ENCODE measurements at regions not wholly inside any gene's neighbourhood (a gene's known extent, or its start where the extent isn't known, plus 50 kb on each side); places are given as distances from the start of the nearest gene placed in this dataset.

DNA sequence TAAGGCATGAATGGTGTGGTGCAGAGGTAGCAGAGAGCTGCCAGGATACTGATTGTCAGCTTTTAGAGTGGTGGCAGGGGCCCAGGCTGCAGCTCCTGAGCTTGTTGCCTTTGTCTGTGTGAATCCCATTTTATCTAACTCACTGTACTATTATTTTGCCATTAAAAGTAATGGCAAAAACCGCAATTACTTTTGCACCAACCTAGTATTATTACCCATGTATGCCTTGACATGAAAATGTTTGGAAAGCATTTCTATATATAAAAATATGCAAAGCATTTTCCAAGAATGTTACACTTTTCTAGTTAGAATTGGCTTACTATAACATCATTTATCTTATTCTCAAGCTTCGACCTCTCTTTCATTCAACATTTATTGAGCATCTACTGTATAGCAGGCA is 308.1 kb upstream of the MYOCD start:
- H3K27me3 ChIP-seq = no peaks in the 10 kb centered on the region
- DNase-seq = no peak
- no peak for TF ChIP-seq EP300 (IDR thresholded peaks at IDR 0.05; ENCODE audit: low read depth)
- TF ChIP-seq POLR2AphosphoS5 (IDR thresholded peaks at IDR 0.05) = no peak
- TF ChIP-seq, protein P1, sequence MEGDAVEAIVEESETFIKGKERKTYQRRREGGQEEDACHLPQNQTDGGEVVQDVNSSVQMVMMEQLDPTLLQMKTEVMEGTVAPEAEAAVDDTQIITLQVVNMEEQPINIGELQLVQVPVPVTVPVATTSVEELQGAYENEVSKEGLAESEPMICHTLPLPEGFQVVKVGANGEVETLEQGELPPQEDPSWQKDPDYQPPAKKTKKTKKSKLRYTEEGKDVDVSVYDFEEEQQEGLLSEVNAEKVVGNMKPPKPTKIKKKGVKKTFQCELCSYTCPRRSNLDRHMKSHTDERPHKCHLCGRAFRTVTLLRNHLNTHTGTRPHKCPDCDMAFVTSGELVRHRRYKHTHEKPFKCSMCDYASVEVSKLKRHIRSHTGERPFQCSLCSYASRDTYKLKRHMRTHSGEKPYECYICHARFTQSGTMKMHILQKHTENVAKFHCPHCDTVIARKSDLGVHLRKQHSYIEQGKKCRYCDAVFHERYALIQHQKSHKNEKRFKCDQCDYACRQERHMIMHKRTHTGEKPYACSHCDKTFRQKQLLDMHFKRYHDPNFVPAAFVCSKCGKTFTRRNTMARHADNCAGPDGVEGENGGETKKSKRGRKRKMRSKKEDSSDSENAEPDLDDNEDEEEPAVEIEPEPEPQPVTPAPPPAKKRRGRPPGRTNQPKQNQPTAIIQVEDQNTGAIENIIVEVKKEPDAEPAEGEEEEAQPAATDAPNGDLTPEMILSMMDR (IDR thresholded peaks at IDR 0.05) = no peak
- no peak for TF ChIP-seq POLR2A (IDR thresholded peaks at IDR 0.05)
- WGBS, 2 donors (ENCODE audit: low coverage in 1 of 2) = 85 to 90% methylated on average over 2 of the region's 2 CpGs
- in situ Hi-C loops (cut with MboI; ENCODE audit: low pct_ligation_motif_present in 1 of 4, low pct_unique_long_range_greater_than_20kb in 1 of 4, low sequenced_read_pairs in 3 of 4) = no loop called here
- no peaks in the 10 kb centered on the region for H3K9me3 ChIP-seq
- no peak overlapping the region for H3K4me3 ChIP-seq
- no peaks in the 10 kb centered on the region for H3K36me3 ChIP-seq
- peaks cover 0 to 22% (median 8%) of the 10 kb centered on the region in 4 donors for H3K4me1 ChIP-seq
- peak overlapping the region; percentile 61 to 81 (median 68) for H3K27ac ChIP-seq
- intact Hi-C loops (cut with DNase I; ENCODE audit: low total_unique reads) = no loop called here

DNA sequence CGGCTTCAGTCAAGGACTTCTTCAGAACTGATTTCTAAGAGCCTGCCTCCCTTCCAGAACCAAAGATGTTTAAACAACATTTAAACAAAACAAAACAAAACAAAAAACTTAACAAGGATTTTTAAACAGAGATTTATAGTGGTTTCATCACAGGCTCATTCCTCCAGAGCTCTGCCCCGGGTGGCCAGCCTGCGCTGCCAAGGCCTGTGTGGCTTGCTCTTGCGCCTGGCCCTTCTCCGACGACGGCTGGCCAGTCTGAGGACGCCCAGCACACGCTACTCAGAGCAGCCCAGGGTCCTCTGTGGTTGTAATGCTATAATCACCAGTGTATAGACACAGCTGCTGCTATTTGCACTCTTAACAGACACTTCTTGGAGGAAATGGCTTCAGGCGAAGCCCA is 307.2 kb upstream of the MYOCD start:
- Histone ChIP-seq H3K27ac (peak overlapping the region; percentile 61 to 81 (median 68)), H3K36me3 (no peaks in the 10 kb centered on the region), H3K9me3 (no peaks in the 10 kb centered on the region), H3K4me3 (no peak overlapping the region), H3K4me1 (peaks cover 0 to 22% (median 8%) of the 10 kb centered on the region in 4 donors), H3K27me3 (no peaks in the 10 kb centered on the region)
- TF ChIP-seq EP300 (IDR thresholded peaks at IDR 0.05; ENCODE audit: low read depth) (no peak), POLR2AphosphoS5 (IDR thresholded peaks at IDR 0.05) (no peak), POLR2A (IDR thresholded peaks at IDR 0.05) (no peak)
- TF ChIP-seq, protein P1 (IDR thresholded peaks at IDR 0.05) = no peak
- intact Hi-C loops (cut with DNase I; ENCODE audit: low total_unique reads) (no loop called here), in situ Hi-C loops (cut with MboI; ENCODE audit: low pct_ligation_motif_present in 1 of 4, low pct_unique_long_range_greater_than_20kb in 1 of 4, low sequenced_read_pairs in 3 of 4) (no loop called here)
- WGBS, 2 donors (ENCODE audit: low coverage in 1 of 2) = 63 to 75% methylated on average over 7 to 10 of the region's 10 CpGs
- DNase-seq = peak; percentile 14

DNA sequence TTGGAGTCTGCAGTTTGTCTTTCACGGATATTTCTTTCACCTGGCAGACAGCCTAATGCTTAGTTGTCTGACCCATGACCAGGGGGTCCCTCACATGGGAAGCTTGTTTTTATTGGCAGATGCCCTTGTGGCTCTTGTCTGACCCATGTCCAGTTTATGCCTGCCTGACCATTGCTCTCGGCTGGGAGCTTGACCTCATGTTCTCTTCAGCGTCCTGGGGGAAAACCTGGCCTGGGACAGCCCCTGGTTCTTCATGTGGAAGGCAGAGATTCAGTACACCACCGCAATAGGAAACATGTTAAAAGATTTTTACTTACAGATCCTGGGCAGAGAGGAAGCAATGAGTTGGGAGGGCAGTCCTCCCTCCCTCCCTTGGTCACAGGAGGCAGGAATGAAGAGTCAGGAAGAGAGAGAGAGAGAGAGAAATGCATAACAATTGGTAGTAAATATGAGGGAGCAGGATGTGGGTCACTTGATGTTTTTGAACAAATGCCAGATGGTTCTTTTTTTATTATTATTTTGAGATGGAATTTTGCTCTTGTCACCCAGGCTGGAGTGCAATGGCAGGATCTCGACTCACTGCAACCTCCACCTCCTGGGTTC is 302.7 kb upstream of the MYOCD start:
- H3K9me3 ChIP-seq = no peaks in the 10 kb centered on the region
- no peak overlapping the region for H3K4me3 ChIP-seq
- WGBS, 2 donors (ENCODE audit: low coverage in 1 of 2) = 55 to 80% methylated on average over 2 to 5 of the region's 5 CpGs
- in situ Hi-C loops (cut with MboI; ENCODE audit: low pct_ligation_motif_present in 1 of 4, low pct_unique_long_range_greater_than_20kb in 1 of 4, low sequenced_read_pairs in 3 of 4) (no loop called here), intact Hi-C loops (cut with DNase I; ENCODE audit: low total_unique reads) (no loop called here)
- H3K27ac ChIP-seq = peak overlapping the region in 3 of 4 donors; percentile 36 to 76 (median 67)
- TF ChIP-seq, protein P1 (IDR thresholded peaks at IDR 0.05) = no peak
- TF ChIP-seq EP300 (IDR thresholded peaks at IDR 0.05; ENCODE audit: low read depth) (no peak), POLR2AphosphoS5 (IDR thresholded peaks at IDR 0.05) (no peak), POLR2A (IDR thresholded peaks at IDR 0.05) (no peak)
- no peaks in the 10 kb centered on the region for H3K36me3 ChIP-seq
- peaks cover 0 to 16% (median 8%) of the 10 kb centered on the region in 4 donors for H3K4me1 ChIP-seq
- no peaks in the 10 kb centered on the region for H3K27me3 ChIP-seq
- no peak for DNase-seq

DNA sequence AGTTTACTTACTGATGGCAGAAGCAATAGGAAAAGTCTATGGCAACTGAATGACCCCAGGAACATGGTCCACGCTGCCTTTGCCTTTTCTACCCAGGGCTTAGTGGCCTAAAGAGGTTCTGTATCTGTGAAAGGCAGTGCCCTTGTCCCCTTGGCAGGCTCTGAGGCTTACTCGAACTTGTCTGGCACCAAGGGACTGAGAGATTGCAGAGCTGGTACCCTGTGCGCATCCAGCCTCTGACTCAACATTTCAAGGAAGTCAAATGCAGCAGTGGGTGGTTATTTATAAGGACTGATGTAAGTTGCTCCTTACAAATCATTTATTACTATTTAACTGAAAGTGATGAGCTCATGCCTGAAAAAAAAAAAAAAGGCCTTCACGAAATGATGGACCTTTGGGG is 299.9 kb upstream of the MYOCD start:
- Histone ChIP-seq H3K9me3 (no peaks in the 10 kb centered on the region), H3K27ac (peak overlapping the region; percentile 66 to 80 (median 73)), H3K36me3 (no peaks in the 10 kb centered on the region), H3K27me3 (no peaks in the 10 kb centered on the region), H3K4me1 (no peaks in the 10 kb centered on the region), H3K4me3 (no peak overlapping the region)
- peak; percentile 22 for DNase-seq
- TF ChIP-seq, protein P1 (IDR thresholded peaks at IDR 0.05) = no peak
- TF ChIP-seq POLR2A (IDR thresholded peaks at IDR 0.05) (no peak), EP300 (IDR thresholded peaks at IDR 0.05; ENCODE audit: low read depth) (peak; percentile 84), POLR2AphosphoS5 (IDR thresholded peaks at IDR 0.05) (peak; percentile 67 to 71 (median 68))
- in situ Hi-C loops (cut with MboI; ENCODE audit: low pct_ligation_motif_present in 1 of 4, low pct_unique_long_range_greater_than_20kb in 1 of 4, low sequenced_read_pairs in 3 of 4) = no loop called here
- intact Hi-C loops (cut with DNase I; ENCODE audit: low total_unique reads) = no loop called here
- 60 to 62% methylated on average over 3 to 4 of the region's 4 CpGs for WGBS, 2 donors (ENCODE audit: low coverage in 1 of 2)
